IPS-18a (cell line): ENCODE measurements at regions not wholly inside any gene's neighbourhood (a gene's known extent, or its start where the extent isn't known, plus 50 kb on each side); places are given as distances from the start of the nearest gene placed in this dataset.

Experiments used
- H3K27ac ChIP-seq: one replicate; pipeline ENCODE4 v1.5.1; 2013; ENCODE audit warnings: low read length
- H3K27me3 ChIP-seq: one replicate; pipeline ENCODE4 v1.6.1; 2013; ENCODE audit warnings: mild to moderate bottlenecking, low read length; ENCODE audit not compliant: control insufficient read depth, insufficient read depth
- H3K36me3 ChIP-seq: one replicate; pipeline ENCODE4 v1.6.1; 2013; ENCODE audit warnings: low read depth, low read length; ENCODE audit not compliant: control insufficient read depth
- H3K4me1 ChIP-seq: one replicate; pipeline ENCODE4 v1.6.1; 2013; ENCODE audit warnings: low read depth, low read length; ENCODE audit not compliant: control insufficient read depth
- H3K4me3 ChIP-seq: one replicate; pipeline ENCODE4 v1.5.1; 2013; ENCODE audit warnings: low read length
- H3K9ac ChIP-seq: one replicate; pipeline ENCODE4 v1.6.1; 2013; ENCODE audit warnings: mild to moderate bottlenecking, low read length, moderate library complexity
- H3K9me3 ChIP-seq: one replicate; pipeline ENCODE4 v1.6.1; 2013; ENCODE audit warnings: low read depth, low read length; ENCODE audit not compliant: control insufficient read depth

DNA sequence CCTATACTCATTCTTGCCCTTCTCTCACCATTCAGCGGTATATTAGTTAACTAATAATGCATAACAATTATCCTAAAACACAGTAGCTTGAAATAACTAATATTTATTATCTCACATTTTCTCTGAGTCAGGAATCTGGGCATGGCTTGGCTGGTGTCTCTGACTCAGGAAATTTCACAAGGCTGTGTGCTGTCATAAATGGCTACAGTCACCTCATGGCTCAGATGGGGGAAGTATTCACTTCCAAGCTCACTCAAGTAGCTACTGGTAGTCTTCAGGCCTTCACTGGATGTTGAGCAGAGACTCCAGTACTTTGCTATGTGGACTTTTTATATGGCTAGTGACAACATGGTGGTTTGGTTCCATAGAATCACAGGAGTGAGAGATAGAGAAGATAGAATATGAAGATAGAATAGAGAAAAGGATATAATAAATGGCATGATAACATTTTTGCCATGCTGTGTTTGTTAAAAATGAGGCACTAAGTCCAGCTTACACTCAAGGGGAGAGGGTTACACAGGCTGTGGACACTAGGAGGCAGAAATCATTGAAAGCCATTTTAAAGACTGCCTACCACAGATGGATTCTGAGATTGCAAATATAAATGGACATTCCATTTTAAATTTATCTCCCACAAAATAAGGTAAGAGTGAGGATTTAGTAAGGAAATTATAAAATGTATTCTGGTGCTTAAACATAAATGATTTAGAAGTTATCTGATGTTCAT lies 997.8 kb upstream of the CHORDC1 start:
- H3K9ac ChIP-seq, result no peak overlapping the region
- no peak overlapping the region for H3K27ac ChIP-seq
- no peaks in the 10 kb centered on the region for H3K9me3 ChIP-seq
- H3K27me3 ChIP-seq, result no peaks in the 10 kb centered on the region
- H3K4me1 ChIP-seq, result no peaks in the 10 kb centered on the region
- no peak overlapping the region for H3K4me3 ChIP-seq
- no peaks in the 10 kb centered on the region for H3K36me3 ChIP-seq

GRCh38 chr11:91219535-91219934 lies 996.7 kb upstream of the CHORDC1 start:
- H3K36me3 ChIP-seq, result no peaks in the 10 kb centered on the region
- H3K27me3 ChIP-seq, result no peaks in the 10 kb centered on the region
- H3K9me3 ChIP-seq, result no peaks in the 10 kb centered on the region
- H3K27ac ChIP-seq, result no peak overlapping the region
- H3K4me1 ChIP-seq, result no peaks in the 10 kb centered on the region
- H3K4me3 ChIP-seq, result no peak overlapping the region
- no peak overlapping the region for H3K9ac ChIP-seq

DNA sequence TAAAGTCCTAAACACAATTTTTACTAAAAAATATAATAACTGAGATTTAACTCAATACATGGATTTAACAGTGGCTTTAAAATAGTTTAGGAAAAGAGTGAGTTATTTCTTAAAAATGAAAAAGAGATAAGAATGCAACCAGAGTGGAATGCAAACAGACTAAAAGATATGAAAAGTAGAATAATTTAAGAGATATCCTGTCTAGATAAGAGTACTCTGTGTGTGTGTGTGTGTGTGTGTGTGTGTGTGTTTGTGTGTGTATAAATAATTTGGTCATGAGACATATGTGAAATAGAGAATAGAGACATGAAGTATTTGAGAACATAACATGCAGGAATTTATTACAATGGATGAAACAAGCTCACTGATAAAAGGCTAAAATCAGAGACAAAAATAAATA lies 986.9 kb upstream of the CHORDC1 start:
- no peak overlapping the region for H3K4me3 ChIP-seq
- H3K4me1 ChIP-seq, result no peaks in the 10 kb centered on the region
- no peak overlapping the region for H3K9ac ChIP-seq
- no peaks in the 10 kb centered on the region for H3K36me3 ChIP-seq
- H3K27ac ChIP-seq, result no peak overlapping the region
- no peaks in the 10 kb centered on the region for H3K9me3 ChIP-seq
- no peaks in the 10 kb centered on the region for H3K27me3 ChIP-seq

DNA sequence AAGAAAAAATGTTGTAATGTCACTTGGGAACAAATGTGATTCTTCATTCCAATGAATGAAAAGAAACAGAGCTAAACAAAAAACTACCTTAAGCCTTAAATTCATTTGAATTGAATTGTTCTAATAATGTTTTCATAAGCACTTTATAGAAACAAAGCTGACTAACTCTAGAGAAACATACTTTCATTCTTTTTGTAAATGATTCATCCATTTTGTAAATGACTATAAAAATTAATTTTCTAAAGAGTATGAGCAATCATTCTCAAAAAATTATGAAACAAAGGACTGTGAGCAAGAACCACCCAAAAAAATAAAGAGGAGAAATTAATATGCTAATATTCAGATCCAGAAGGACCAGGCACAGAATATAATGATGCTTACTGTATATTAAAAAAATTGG lies 986.5 kb upstream of the CHORDC1 start:
- Histone ChIP-seq H3K36me3 (no peaks in the 10 kb centered on the region), H3K4me1 (no peaks in the 10 kb centered on the region), H3K27ac (no peak overlapping the region), H3K9ac (no peak overlapping the region), H3K27me3 (no peaks in the 10 kb centered on the region), H3K9me3 (no peaks in the 10 kb centered on the region), H3K4me3 (no peak overlapping the region)

DNA sequence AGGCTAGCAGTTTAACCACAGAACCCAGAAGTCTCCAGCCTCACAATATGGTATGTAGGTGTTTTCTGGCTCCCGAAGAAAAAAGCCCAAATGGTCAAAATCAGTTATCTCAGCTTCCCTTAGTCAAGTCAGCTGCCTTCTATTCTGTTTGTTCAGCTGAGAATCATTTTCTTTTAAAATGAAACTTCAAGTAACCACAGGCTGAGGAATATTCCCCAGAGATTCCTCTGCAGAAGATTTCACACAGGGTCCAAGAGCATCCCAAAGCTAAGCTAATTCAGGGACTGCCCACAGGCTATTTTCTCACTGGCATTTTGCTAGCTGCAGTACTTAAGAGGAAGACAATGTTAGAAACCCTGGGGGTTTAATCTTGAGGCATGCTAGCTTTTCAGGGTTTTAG lies 977.0 kb upstream of the CHORDC1 start:
- H3K4me1 ChIP-seq, result no peaks in the 10 kb centered on the region
- no peak overlapping the region for H3K9ac ChIP-seq
- H3K4me3 ChIP-seq, result no peak overlapping the region
- no peak overlapping the region for H3K27ac ChIP-seq
- H3K36me3 ChIP-seq, result no peaks in the 10 kb centered on the region
- H3K27me3 ChIP-seq, result no peaks in the 10 kb centered on the region
- H3K9me3 ChIP-seq, result no peaks in the 10 kb centered on the region

GRCh38 chr11:91194546-91194945 lies 971.7 kb upstream of the CHORDC1 start:
- no peaks in the 10 kb centered on the region for H3K4me1 ChIP-seq
- H3K4me3 ChIP-seq, result no peak overlapping the region
- no peaks in the 10 kb centered on the region for H3K27me3 ChIP-seq
- H3K36me3 ChIP-seq, result no peaks in the 10 kb centered on the region
- H3K27ac ChIP-seq, result no peak overlapping the region
- no peaks in the 10 kb centered on the region for H3K9me3 ChIP-seq
- no peak overlapping the region for H3K9ac ChIP-seq

- Histone ChIP-seq H3K4me3 (no peak overlapping the region), H3K9me3 (no peaks in the 10 kb centered on the region), H3K27ac (no peak overlapping the region), H3K36me3 (no peaks in the 10 kb centered on the region), H3K27me3 (no peaks in the 10 kb centered on the region), H3K4me1 (no peaks in the 10 kb centered on the region), H3K9ac (no peak overlapping the region)
These were observed 965.6 kb upstream of the CHORDC1 start for GRCh38 chr11:91188484-91188883.

DNA sequence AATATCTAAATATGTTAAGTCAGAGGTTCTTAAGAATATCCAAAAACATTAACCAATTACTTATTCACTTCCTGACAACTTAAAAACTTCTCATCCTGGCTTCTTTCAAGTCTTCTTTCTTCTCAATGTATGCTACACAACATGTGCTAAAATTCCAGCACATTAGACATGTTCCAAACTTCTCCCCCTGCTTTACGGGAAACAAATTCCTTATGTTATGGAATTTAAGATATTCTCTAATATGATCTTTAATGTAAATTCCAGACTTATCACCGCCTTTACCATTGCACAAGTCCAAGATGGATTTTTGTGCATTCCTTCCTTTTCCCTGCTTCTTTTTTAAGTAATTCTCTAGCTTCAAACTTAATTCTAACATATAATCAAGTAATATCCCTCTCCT lies 964.5 kb upstream of the CHORDC1 start:
- H3K9ac ChIP-seq, result no peak overlapping the region
- H3K9me3 ChIP-seq, result no peaks in the 10 kb centered on the region
- no peak overlapping the region for H3K4me3 ChIP-seq
- no peak overlapping the region for H3K27ac ChIP-seq
- H3K36me3 ChIP-seq, result no peaks in the 10 kb centered on the region
- no peaks in the 10 kb centered on the region for H3K27me3 ChIP-seq
- no peaks in the 10 kb centered on the region for H3K4me1 ChIP-seq

DNA sequence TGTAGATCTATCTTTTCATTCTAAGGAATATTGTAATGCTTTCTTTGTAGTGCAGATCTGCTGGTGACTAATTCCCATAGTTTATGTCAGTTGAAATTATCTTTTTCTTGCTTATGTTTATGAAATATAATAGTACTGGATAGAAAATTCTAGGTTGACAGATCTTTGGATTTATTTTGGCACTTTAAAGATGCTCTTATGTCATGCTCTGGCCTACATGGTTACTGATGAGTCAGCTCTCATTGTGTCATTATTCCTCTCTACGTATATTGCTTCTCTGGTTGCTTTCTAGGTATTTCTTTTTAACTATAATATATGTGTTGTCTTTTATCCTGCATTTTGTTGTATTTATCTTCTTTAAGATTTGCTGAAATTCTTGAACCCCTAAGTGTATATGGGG lies 955.5 kb upstream of the CHORDC1 start:
- no peak overlapping the region for H3K9ac ChIP-seq
- H3K27me3 ChIP-seq, result no peaks in the 10 kb centered on the region
- H3K27ac ChIP-seq, result no peak overlapping the region
- no peak overlapping the region for H3K4me3 ChIP-seq
- no peaks in the 10 kb centered on the region for H3K9me3 ChIP-seq
- no peaks in the 10 kb centered on the region for H3K4me1 ChIP-seq
- H3K36me3 ChIP-seq, result no peaks in the 10 kb centered on the region

- Histone ChIP-seq H3K9me3 (no peaks in the 10 kb centered on the region), H3K36me3 (no peaks in the 10 kb centered on the region), H3K27me3 (no peaks in the 10 kb centered on the region), H3K9ac (no peak overlapping the region), H3K27ac (no peak overlapping the region), H3K4me3 (no peak overlapping the region), H3K4me1 (no peaks in the 10 kb centered on the region)
These were observed 951.9 kb upstream of the CHORDC1 start for GRCh38 chr11:91174734-91175133.

- no peaks in the 10 kb centered on the region for H3K4me1 ChIP-seq
- no peak overlapping the region for H3K9ac ChIP-seq
- no peaks in the 10 kb centered on the region for H3K9me3 ChIP-seq
These were observed 951.3 kb upstream of the CHORDC1 start for GRCh38 chr11:91174193-91174592.

GRCh38 chr11:91173701-91174100 lies 950.9 kb upstream of the CHORDC1 start:
- H3K36me3 ChIP-seq, result no peaks in the 10 kb centered on the region
- no peaks in the 10 kb centered on the region for H3K9me3 ChIP-seq
- H3K27ac ChIP-seq, result no peak overlapping the region
- no peaks in the 10 kb centered on the region for H3K27me3 ChIP-seq
- H3K4me1 ChIP-seq, result no peaks in the 10 kb centered on the region
- no peak overlapping the region for H3K9ac ChIP-seq
- no peak overlapping the region for H3K4me3 ChIP-seq

More at GRCh38 chr11:91174193-91174592, 951.3 kb upstream of the CHORDC1 start:
- Histone ChIP-seq H3K4me3 (no peak overlapping the region), H3K27me3 (no peaks in the 10 kb centered on the region), H3K27ac (no peak overlapping the region), H3K36me3 (no peaks in the 10 kb centered on the region)
